ENCODE measurements at regions not wholly inside any gene's neighbourhood (a gene's known extent, or its start where the extent isn't known, plus 50 kb on each side); places are given as distances from the start of the nearest gene placed in this dataset.

- Mint-ChIP-seq H3K4me3 (no peak overlapping the region), H3K36me3 (ENCODE audit: insufficient read depth) (peaks cover 7% of the 10 kb centered on the region), H3K27me3 (no peaks in the 10 kb centered on the region), H3K27ac (peak overlapping the region; percentile 69 to 90), H3K4me1 (ENCODE audit: low read depth in 2 of 2) (peaks cover 40 to 42% of the 10 kb centered on the region in 2 donors), H3K9me3 (no peaks in the 10 kb centered on the region)
- DNase-seq: no peak
- ATAC-seq (replicated peaks): no peak
Measured at GRCh38 chr14:50047274-50047676, 69.1 kb downstream of the VCPKMT start.

DNA sequence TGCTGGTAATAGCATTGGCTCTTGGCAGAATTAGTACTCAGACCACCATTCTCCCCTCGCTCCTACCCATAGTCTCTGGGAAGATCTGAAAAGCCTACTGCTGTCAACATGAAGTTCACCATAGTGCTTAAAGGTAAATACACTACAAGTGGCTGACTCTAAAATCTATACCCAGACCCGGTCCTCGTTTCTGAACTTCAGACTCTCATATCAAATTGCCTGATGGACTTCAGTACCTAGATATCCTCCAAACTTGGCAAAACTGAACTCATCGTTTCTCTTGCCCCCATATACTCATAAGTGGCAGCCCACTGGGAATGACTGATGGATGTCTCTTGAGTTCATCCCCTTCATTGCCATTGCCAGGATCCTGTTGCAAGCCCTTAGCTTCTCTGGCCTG is 67.3 kb downstream of the VCPKMT start:
- H3K36me3 Mint-ChIP-seq (ENCODE audit: insufficient read depth): peaks cover 15% of the 10 kb centered on the region
- DNase-seq: no peak
- no peak for ATAC-seq (replicated peaks)
- peaks cover 36 to 40% of the 10 kb centered on the region in 2 donors for H3K4me1 Mint-ChIP-seq (ENCODE audit: low read depth in 2 of 2)
- no peak overlapping the region for H3K27ac Mint-ChIP-seq
- no peaks in the 10 kb centered on the region for H3K9me3 Mint-ChIP-seq
- no peaks in the 10 kb centered on the region for H3K27me3 Mint-ChIP-seq
- no peak overlapping the region for H3K4me3 Mint-ChIP-seq

DNA sequence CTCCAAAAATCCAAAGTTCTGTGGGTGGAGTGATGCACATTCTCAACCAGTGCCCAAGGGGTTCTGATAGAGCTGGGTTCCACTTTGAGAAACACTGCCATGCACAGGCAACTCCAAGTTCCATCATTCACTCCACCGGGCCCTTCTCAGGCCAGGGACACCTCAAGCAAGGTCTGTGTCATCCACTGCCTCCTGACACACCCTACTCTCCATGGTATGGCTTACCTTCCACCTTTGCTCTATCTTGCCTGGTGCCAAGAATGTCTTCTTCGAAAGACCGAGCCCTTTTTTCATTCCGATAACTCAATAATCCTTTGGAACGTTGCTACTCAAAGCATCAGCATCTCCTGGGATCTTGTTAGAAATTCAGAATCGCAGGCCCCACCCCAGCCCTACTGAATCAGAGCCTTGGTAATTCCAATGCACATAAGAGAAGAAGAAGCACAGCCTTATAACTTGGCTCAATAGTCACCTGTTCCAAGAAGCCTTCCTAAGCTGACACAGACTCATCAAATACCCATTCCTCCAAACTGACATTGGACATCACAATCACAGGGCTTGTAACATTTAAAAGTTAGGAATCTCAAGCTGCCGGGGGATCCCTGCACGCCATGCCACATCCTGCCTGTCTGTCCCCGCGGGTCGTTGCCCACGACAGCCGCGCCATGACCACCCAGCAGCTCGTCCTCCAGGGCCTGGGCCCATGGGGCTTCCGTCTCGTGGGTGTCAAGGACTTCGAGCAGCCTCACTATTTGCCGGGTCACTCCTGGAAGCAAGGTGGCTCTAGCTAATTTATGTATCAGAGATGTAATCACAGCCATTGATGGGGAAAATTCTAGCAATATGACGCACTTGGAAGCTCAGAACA is 66.4 kb downstream of the VCPKMT start:
- Mint-ChIP-seq H3K27ac (peak overlapping the region in 1 of 2 donors; percentile 28), H3K9me3 (no peaks in the 10 kb centered on the region), H3K4me3 (no peak overlapping the region)

GRCh38 chr14:50051106-50051505 is 65.3 kb downstream of the VCPKMT start:
- H3K9me3 Mint-ChIP-seq: no peaks in the 10 kb centered on the region

More for the DNA sequence above, 66.4 kb downstream of the VCPKMT start:
- peaks cover 15% of the 10 kb centered on the region for H3K36me3 Mint-ChIP-seq (ENCODE audit: insufficient read depth)
- DNase-seq: no peak
- no peak for ATAC-seq (replicated peaks)
- H3K4me1 Mint-ChIP-seq (ENCODE audit: low read depth in 2 of 2): peaks cover 29 to 34% of the 10 kb centered on the region in 2 donors
- no peaks in the 10 kb centered on the region for H3K27me3 Mint-ChIP-seq

GRCh38 chr14:50051706-50052105 is 64.7 kb downstream of the VCPKMT start:
- Mint-ChIP-seq H3K36me3 (ENCODE audit: insufficient read depth) (peaks cover 11% of the 10 kb centered on the region), H3K9me3 (no peaks in the 10 kb centered on the region), H3K27me3 (no peaks in the 10 kb centered on the region), H3K4me3 (no peak overlapping the region), H3K4me1 (ENCODE audit: low read depth in 2 of 2) (peaks cover 17 to 23% of the 10 kb centered on the region in 2 donors), H3K27ac (peak overlapping the region in 1 of 2 donors; percentile 74)
- no peak for DNase-seq
- no peak for ATAC-seq (replicated peaks)

More at GRCh38 chr14:50051106-50051505, 65.3 kb downstream of the VCPKMT start:
- DNase-seq (no peak), ATAC-seq (replicated peaks) (no peak)
- Mint-ChIP-seq H3K27me3 (no peaks in the 10 kb centered on the region), H3K27ac (no peak overlapping the region), H3K4me1 (ENCODE audit: low read depth in 2 of 2) (peaks cover 19 to 25% of the 10 kb centered on the region in 2 donors), H3K36me3 (ENCODE audit: insufficient read depth) (peaks cover 15% of the 10 kb centered on the region), H3K4me3 (no peak overlapping the region)

DNA sequence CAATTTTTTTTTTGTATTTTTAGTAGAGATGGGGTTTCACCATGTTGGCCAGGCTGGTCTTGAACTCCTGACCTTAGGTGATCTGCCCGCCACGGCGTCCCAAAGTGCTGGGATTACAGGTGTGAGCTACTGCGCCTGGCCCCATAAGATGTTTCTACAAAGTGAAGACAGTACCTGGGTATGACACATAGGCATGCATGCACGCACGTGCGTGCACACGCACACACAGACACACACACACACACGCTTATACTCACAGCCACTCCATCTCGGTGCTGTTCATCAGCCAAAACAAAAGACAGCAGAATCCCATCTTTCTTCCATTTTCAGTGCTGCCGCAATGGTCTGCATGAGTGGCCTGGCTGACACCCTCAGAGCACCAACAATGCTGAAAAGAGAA is 63.9 kb downstream of the VCPKMT start:
- Mint-ChIP-seq H3K4me3 (no peak overlapping the region), H3K27ac (peak overlapping the region in 1 of 2 donors; percentile 74), H3K36me3 (ENCODE audit: insufficient read depth) (peaks cover 11% of the 10 kb centered on the region), H3K27me3 (no peaks in the 10 kb centered on the region), H3K9me3 (no peaks in the 10 kb centered on the region), H3K4me1 (ENCODE audit: low read depth in 2 of 2) (peaks cover 19 to 24% of the 10 kb centered on the region in 2 donors)
- ATAC-seq (replicated peaks) (no peak), DNase-seq (no peak)

- no peak for DNase-seq
- Mint-ChIP-seq H3K4me1 (ENCODE audit: low read depth in 2 of 2) (peaks cover 19 to 28% of the 10 kb centered on the region in 2 donors), H3K36me3 (ENCODE audit: insufficient read depth) (peaks cover 11% of the 10 kb centered on the region), H3K4me3 (no peak overlapping the region), H3K9me3 (no peaks in the 10 kb centered on the region), H3K27me3 (no peaks in the 10 kb centered on the region), H3K27ac (no peak overlapping the region)
- no peak for ATAC-seq (replicated peaks)
Measured at GRCh38 chr14:50053935-50054334, 62.4 kb downstream of the VCPKMT start.

- Mint-ChIP-seq H3K27ac (no peak overlapping the region), H3K4me3 (no peak overlapping the region), H3K9me3 (no peaks in the 10 kb centered on the region), H3K27me3 (no peaks in the 10 kb centered on the region), H3K4me1 (ENCODE audit: low read depth in 2 of 2) (peaks cover 29 to 35% of the 10 kb centered on the region in 2 donors), H3K36me3 (ENCODE audit: insufficient read depth) (peaks cover 11% of the 10 kb centered on the region)
- no peak for DNase-seq
- no peak for ATAC-seq (replicated peaks)
Measured at GRCh38 chr14:50055461-50056228, 60.7 kb downstream of the VCPKMT start.

DNA sequence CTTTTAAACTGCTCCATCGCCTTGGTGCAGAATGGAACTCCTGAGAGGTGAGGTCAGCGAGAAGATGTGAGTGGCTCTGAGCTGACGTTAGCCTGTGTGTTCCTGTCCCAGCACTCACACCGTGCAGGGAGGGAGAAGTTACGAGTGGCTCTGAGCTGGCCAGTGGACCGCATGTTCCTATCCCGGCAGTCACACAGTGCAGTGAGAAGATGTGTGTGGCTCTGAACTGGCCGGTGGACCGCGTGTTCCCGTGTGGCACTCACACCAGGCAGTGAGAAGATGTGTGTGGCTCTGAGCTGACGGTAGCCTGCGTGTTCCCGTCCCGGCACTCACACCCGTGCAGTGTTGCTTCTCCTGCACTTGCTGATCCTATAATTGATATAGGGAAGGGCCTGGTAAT is 59.9 kb downstream of the VCPKMT start:
- DNase-seq: no peak
- no peak overlapping the region for H3K4me3 Mint-ChIP-seq

GRCh38 chr14:50057331-50057730 is 59.0 kb downstream of the VCPKMT start:
- Mint-ChIP-seq H3K4me1 (ENCODE audit: low read depth in 2 of 2) (peaks cover 42 to 49% of the 10 kb centered on the region in 2 donors), H3K36me3 (ENCODE audit: insufficient read depth) (peaks cover 16% of the 10 kb centered on the region), H3K27me3 (no peaks in the 10 kb centered on the region), H3K27ac (peak overlapping the region; percentile 86 to 90), H3K4me3 (peak overlapping the region; percentile 48 to 59), H3K9me3 (no peaks in the 10 kb centered on the region)
- no peak for ATAC-seq (replicated peaks)
- DNase-seq: no peak

More for the DNA sequence above, 59.9 kb downstream of the VCPKMT start:
- Mint-ChIP-seq H3K9me3 (no peaks in the 10 kb centered on the region), H3K36me3 (ENCODE audit: insufficient read depth) (peaks cover 11% of the 10 kb centered on the region), H3K27ac (peak overlapping the region in 1 of 2 donors; percentile 86), H3K4me1 (ENCODE audit: low read depth in 2 of 2) (peaks cover 37 to 43% of the 10 kb centered on the region in 2 donors), H3K27me3 (no peaks in the 10 kb centered on the region)
- ATAC-seq (replicated peaks): no peak

DNA sequence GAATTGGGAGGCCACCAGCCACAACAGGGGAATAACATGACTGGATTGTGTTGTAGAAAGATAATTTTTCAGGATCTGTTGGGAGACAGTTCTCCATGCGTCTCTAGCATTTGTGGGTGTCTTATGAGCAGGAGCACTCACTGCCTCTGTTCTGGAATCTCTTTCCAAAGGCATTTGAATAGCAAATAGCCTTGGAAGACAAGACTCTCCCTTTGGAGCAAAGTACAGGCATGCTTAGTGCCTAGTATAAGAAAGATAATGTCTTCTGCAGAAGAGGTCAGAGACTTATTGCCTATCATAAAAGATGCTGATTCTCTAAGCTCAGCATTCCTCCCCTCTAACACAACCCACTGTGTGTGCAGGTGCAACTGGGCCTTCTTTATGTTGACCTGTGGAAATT is 58.3 kb downstream of the VCPKMT start:
- DNase-seq: no peak
- Mint-ChIP-seq H3K4me1 (ENCODE audit: low read depth in 2 of 2) (peaks cover 50 to 57% of the 10 kb centered on the region in 2 donors), H3K27ac (peak overlapping the region; percentile 86 to 90), H3K36me3 (ENCODE audit: insufficient read depth) (peaks cover 12% of the 10 kb centered on the region), H3K27me3 (no peaks in the 10 kb centered on the region), H3K4me3 (no peak overlapping the region), H3K9me3 (no peaks in the 10 kb centered on the region)
- no peak for ATAC-seq (replicated peaks)

Measured in effector memory CD8-positive, alpha-beta T cell (primary cell).